Uterus (tissue), 2 donors: ENCODE measurements at regions not wholly inside any gene's neighbourhood (a gene's known extent, or its start where the extent isn't known, plus 50 kb on each side); places are given as distances from the start of the nearest gene placed in this dataset.

ENCODE experiments used
- POLR2A ChIP-seq, 2 donors: fragments of 450-650 bp; IDR thresholded peaks; one replicate each; pipeline ENCODE4 v1.6.1; 2016; ENCODE audit warnings: antibody characterized with exemption in 2 of 2, mild to moderate bottlenecking in 1 of 2, moderate library complexity in 1 of 2
- TF ChIP-seq, protein P1 (sequence below), 4 experiments: fragments of 200-600 bp in 2 of 4; fragments of 450-650 bp in 2 of 4; sonication (generic) in 2 of 4; IDR thresholded peaks; one replicate each; pipeline ENCODE4 v1.5.1; 2016 to 2019; ENCODE audit warnings: antibody characterized with exemption in 4 of 4, mild to moderate bottlenecking in 2 of 4, moderate library complexity in 1 of 4

GRCh38 chr2:137845422-137845821 lies 118.9 kb upstream of the HNMT start:
- TF ChIP-seq, protein P1, sequence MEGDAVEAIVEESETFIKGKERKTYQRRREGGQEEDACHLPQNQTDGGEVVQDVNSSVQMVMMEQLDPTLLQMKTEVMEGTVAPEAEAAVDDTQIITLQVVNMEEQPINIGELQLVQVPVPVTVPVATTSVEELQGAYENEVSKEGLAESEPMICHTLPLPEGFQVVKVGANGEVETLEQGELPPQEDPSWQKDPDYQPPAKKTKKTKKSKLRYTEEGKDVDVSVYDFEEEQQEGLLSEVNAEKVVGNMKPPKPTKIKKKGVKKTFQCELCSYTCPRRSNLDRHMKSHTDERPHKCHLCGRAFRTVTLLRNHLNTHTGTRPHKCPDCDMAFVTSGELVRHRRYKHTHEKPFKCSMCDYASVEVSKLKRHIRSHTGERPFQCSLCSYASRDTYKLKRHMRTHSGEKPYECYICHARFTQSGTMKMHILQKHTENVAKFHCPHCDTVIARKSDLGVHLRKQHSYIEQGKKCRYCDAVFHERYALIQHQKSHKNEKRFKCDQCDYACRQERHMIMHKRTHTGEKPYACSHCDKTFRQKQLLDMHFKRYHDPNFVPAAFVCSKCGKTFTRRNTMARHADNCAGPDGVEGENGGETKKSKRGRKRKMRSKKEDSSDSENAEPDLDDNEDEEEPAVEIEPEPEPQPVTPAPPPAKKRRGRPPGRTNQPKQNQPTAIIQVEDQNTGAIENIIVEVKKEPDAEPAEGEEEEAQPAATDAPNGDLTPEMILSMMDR (IDR thresholded peaks at IDR 0.05), result no peak
- no peak for TF ChIP-seq POLR2A (IDR thresholded peaks at IDR 0.05)
